MM.1S (cell line): ENCODE measurements at regions not wholly inside any gene's neighbourhood (a gene's known extent, or its start where the extent isn't known, plus 50 kb on each side); places are given as distances from the start of the nearest gene placed in this dataset.

Experiments
- DNase-seq: peaks from one replicate; pipeline ENCODE4 v3.0.0-alpha.2; 2015
- H2AFZ ChIP-seq: fragments of 300-600 bp; sonication (generic); 2 replicates; pipeline ENCODE4 v1.6.0; 2016; ENCODE audit warnings: antibody characterized with exemption, low read length
- H3F3A ChIP-seq: fragments of 300-600 bp; sonication (generic); 2 replicates; pipeline ENCODE4 v1.6.1; 2016; ENCODE audit warnings: mild to moderate bottlenecking, antibody characterized with exemption, low read length, moderate library complexity, mixed read lengths; ENCODE audit not compliant: insufficient read depth
- H3K27ac ChIP-seq: fragments of 300-600 bp; sonication (generic); 2 replicates; pipeline ENCODE4 v1.5.1; 2016; ENCODE audit warnings: mild to moderate bottlenecking, low read length
- H3K27me3 ChIP-seq: fragments of 300-600 bp; sonication (generic); replicated peaks from 2 replicates; pipeline ENCODE4 v1.6.0; 2016; ENCODE audit warnings: low read length; ENCODE audit not compliant: insufficient read depth
- H3K36me3 ChIP-seq: fragments of 300-600 bp; sonication (generic); replicated peaks from 2 replicates; pipeline ENCODE4 v1.6.1; 2016; ENCODE audit warnings: mild to moderate bottlenecking, low read length, mixed read lengths; ENCODE audit not compliant: insufficient read depth
- H3K4me1 ChIP-seq: fragments of 300-600 bp; sonication (generic); 2 replicates; pipeline ENCODE4 v1.6.1; 2016; ENCODE audit warnings: low read length, mixed read lengths
- H3K4me2 ChIP-seq: fragments of 300-600 bp; sonication (generic); 2 replicates; pipeline ENCODE4 v1.6.0; 2016; ENCODE audit warnings: low read depth, low read length
- H3K4me3 ChIP-seq: fragments of 300-600 bp; sonication (generic); 2 replicates; pipeline ENCODE4 v1.5.1; 2016; ENCODE audit warnings: low read length, mixed read lengths
- H3K79me2 ChIP-seq: fragments of 300-600 bp; sonication (generic); 2 replicates; pipeline ENCODE4 v1.6.1; 2016; ENCODE audit warnings: mixed run types, low read length, mixed read lengths
- H3K9ac ChIP-seq: fragments of 300-600 bp; sonication (generic); 2 replicates; pipeline ENCODE4 v1.6.1; 2016; ENCODE audit warnings: low read length, mixed read lengths
- H3K9me2 ChIP-seq: fragments of 300-600 bp; sonication (generic); replicated peaks from 2 replicates; pipeline ENCODE4 v1.6.1; 2016; ENCODE audit warnings: mild to moderate bottlenecking, low read length, mixed read lengths; ENCODE audit not compliant: insufficient read depth
- H3K9me3 ChIP-seq: fragments of 300-600 bp; sonication (generic); replicated peaks from 2 replicates; pipeline ENCODE4 v1.6.1; 2016; ENCODE audit warnings: mild to moderate bottlenecking, low read length, mixed read lengths; ENCODE audit not compliant: insufficient read depth
- H4K20me1 ChIP-seq: fragments of 300-600 bp; sonication (generic); 2 replicates; pipeline ENCODE4 v1.6.1; 2016; ENCODE audit warnings: mild to moderate bottlenecking, low read length, moderate library complexity, mixed read lengths; ENCODE audit not compliant: insufficient read depth
- EZH2 ChIP-seq: fragments of 300-600 bp; sonication (generic); optimal IDR thresholded peaks from 2 replicates; pipeline ENCODE3; 2017; ENCODE audit warnings: low read depth, mild to moderate bottlenecking, antibody characterized with exemption, low read length, mixed read lengths
- EZH2phosphoT487 ChIP-seq: fragments of 300-600 bp; sonication (generic); IDR thresholded peaks from 2 replicates; pipeline ENCODE4 v1.6.1; 2018; ENCODE audit warnings: antibody characterized with exemption, low read length
- TF ChIP-seq, protein P1 (sequence below): fragments of 300-600 bp; sonication (generic); IDR thresholded peaks from 2 replicates; pipeline ENCODE4 v1.5.1; 2016; ENCODE audit warnings: antibody characterized with exemption, low read length, mixed read lengths

- DNase-seq, result no peak
- Histone ChIP-seq H3K36me3 (no peaks in the 10 kb centered on the region), H3K4me1 (no peaks in the 10 kb centered on the region), H3K27me3 (no peaks in the 10 kb centered on the region), H4K20me1 (no peaks in the 10 kb centered on the region), H3K9ac (no peak overlapping the region), H3K9me3 (no peaks in the 10 kb centered on the region), H3K4me2 (no peak overlapping the region), H3K79me2 (no peaks in the 10 kb centered on the region), H3K4me3 (no peak overlapping the region), H3K27ac (no peak overlapping the region), H3K9me2 (no peaks in the 10 kb centered on the region), H3F3A (no peaks in the 10 kb centered on the region), H2AFZ (no peak overlapping the region)
- TF ChIP-seq, protein P1, sequence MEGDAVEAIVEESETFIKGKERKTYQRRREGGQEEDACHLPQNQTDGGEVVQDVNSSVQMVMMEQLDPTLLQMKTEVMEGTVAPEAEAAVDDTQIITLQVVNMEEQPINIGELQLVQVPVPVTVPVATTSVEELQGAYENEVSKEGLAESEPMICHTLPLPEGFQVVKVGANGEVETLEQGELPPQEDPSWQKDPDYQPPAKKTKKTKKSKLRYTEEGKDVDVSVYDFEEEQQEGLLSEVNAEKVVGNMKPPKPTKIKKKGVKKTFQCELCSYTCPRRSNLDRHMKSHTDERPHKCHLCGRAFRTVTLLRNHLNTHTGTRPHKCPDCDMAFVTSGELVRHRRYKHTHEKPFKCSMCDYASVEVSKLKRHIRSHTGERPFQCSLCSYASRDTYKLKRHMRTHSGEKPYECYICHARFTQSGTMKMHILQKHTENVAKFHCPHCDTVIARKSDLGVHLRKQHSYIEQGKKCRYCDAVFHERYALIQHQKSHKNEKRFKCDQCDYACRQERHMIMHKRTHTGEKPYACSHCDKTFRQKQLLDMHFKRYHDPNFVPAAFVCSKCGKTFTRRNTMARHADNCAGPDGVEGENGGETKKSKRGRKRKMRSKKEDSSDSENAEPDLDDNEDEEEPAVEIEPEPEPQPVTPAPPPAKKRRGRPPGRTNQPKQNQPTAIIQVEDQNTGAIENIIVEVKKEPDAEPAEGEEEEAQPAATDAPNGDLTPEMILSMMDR, result no peak
- TF ChIP-seq EZH2, result no peak
- no peak for TF ChIP-seq EZH2phosphoT487
Measured at GRCh38 chr3:94799420-94800060, 736.7 kb downstream of the NSUN3 start.

GRCh38 chr3:94811836-94812235 is 749.0 kb downstream of the NSUN3 start:
- Histone ChIP-seq H3K4me1 (no peaks in the 10 kb centered on the region), H3K79me2 (no peaks in the 10 kb centered on the region), H3K9me2 (no peaks in the 10 kb centered on the region), H3K27me3 (no peaks in the 10 kb centered on the region), H2AFZ (no peak overlapping the region), H3K27ac (no peak overlapping the region), H4K20me1 (no peaks in the 10 kb centered on the region), H3K9ac (no peak overlapping the region), H3K4me3 (no peak overlapping the region), H3K36me3 (no peaks in the 10 kb centered on the region), H3F3A (no peaks in the 10 kb centered on the region), H3K4me2 (no peak overlapping the region), H3K9me3 (no peaks in the 10 kb centered on the region)
- DNase-seq, result no peak
- TF ChIP-seq EZH2, result no peak
- TF ChIP-seq EZH2phosphoT487, result no peak
- TF ChIP-seq, protein P1, result no peak

- H3K27ac ChIP-seq, result no peak overlapping the region
- DNase-seq, result no peak
- H3K9me3 ChIP-seq, result no peaks in the 10 kb centered on the region
- no peak for TF ChIP-seq EZH2
- TF ChIP-seq, protein P1, result no peak
- no peaks in the 10 kb centered on the region for H4K20me1 ChIP-seq
- no peaks in the 10 kb centered on the region for H3K9me2 ChIP-seq
- H2AFZ ChIP-seq, result no peak overlapping the region
- H3K9ac ChIP-seq, result no peak overlapping the region
- H3K4me2 ChIP-seq, result no peak overlapping the region
- no peak overlapping the region for H3K4me3 ChIP-seq
- H3F3A ChIP-seq, result no peaks in the 10 kb centered on the region
- no peaks in the 10 kb centered on the region for H3K27me3 ChIP-seq
- H3K79me2 ChIP-seq, result no peaks in the 10 kb centered on the region
- no peaks in the 10 kb centered on the region for H3K4me1 ChIP-seq
- no peaks in the 10 kb centered on the region for H3K36me3 ChIP-seq
Measured at GRCh38 chr3:94821241-94821640, 758.4 kb downstream of the NSUN3 start.
